ENCODE measurements at regions not wholly inside any gene's neighbourhood (a gene's known extent, or its start where the extent isn't known, plus 50 kb on each side); places are given as distances from the start of the nearest gene placed in this dataset.

DNA sequence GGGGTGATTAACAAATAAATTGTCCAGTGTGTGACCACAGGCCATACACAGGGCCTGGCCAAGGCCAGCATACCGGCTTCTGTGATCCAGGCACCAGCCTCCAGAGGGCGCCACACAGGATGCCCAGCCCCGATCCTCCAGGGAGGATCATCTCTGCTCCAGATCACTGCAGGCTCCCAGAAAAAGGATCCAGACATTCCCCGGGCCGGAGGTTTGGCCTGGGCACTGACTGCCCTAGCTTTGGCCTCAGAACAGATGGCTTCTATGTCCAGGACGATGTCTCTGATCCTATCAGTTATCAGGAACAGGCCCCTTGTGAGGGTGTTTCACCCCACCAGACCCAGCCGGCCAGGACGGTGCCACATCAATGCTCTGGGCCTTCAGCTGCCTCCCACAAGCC, 74.5 kb upstream of the LMO1 start:
- TF ChIP-seq, protein P1, sequence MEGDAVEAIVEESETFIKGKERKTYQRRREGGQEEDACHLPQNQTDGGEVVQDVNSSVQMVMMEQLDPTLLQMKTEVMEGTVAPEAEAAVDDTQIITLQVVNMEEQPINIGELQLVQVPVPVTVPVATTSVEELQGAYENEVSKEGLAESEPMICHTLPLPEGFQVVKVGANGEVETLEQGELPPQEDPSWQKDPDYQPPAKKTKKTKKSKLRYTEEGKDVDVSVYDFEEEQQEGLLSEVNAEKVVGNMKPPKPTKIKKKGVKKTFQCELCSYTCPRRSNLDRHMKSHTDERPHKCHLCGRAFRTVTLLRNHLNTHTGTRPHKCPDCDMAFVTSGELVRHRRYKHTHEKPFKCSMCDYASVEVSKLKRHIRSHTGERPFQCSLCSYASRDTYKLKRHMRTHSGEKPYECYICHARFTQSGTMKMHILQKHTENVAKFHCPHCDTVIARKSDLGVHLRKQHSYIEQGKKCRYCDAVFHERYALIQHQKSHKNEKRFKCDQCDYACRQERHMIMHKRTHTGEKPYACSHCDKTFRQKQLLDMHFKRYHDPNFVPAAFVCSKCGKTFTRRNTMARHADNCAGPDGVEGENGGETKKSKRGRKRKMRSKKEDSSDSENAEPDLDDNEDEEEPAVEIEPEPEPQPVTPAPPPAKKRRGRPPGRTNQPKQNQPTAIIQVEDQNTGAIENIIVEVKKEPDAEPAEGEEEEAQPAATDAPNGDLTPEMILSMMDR (IDR thresholded peaks at IDR 0.05; ENCODE audit: control extremely low read depth in 1 of 3, insufficient read depth in 1 of 3, low read depth in 1 of 3, low read length in 3 of 3) = peak; percentile 77 to 93 (median 88)
- TF ChIP-seq RFX5 (IDR thresholded peaks at IDR 0.05; ENCODE audit: borderline replicate concordance, low read depth, low read length) (no peak), POLR2A (IDR thresholded peaks at IDR 0.05; ENCODE audit: control extremely low read depth in 1 of 2, low read depth in 2 of 2, low read length in 2 of 2) (no peak), RNF2 (IDR thresholded peaks at IDR 0.05; ENCODE audit: borderline replicate concordance, low read depth, low read length, missing control alignments, poor library complexity, severe bottlenecking) (no peak)

Measured in H1 (cell line).